Nephron (organoid): ENCODE measurements at regions not wholly inside any gene's neighbourhood (a gene's known extent, or its start where the extent isn't known, plus 50 kb on each side); places are given as distances from the start of the nearest gene placed in this dataset.
A peak's percentile ranks its signal among the peaks of the same experiment; 100 is the strongest.

Source experiments
- H3K27ac Mint-ChIP-seq, 3 experiments: 2 replicates each; pipeline ENCODE4 v1.8.0; 2020; ENCODE audit warnings: mixed read lengths in 3 of 3, mild to moderate bottlenecking in 2 of 3, moderate library complexity in 1 of 3
- H3K27me3 Mint-ChIP-seq: 2 replicates; pipeline ENCODE4 v1.8.0; 2021; ENCODE audit warnings: low read depth, mild to moderate bottlenecking, moderate library complexity, mixed read lengths
- H3K36me3 Mint-ChIP-seq: 2 replicates; pipeline ENCODE4 v1.8.0; 2020; ENCODE audit warnings: low read depth, mixed read lengths
- H3K4me1 Mint-ChIP-seq: 2 replicates; pipeline ENCODE4 v1.8.0; 2020; ENCODE audit warnings: mixed read lengths
- H3K4me3 Mint-ChIP-seq, 3 experiments: 2 replicates each; pipeline ENCODE4 v1.8.0; 2020; ENCODE audit warnings: mild to moderate bottlenecking in 3 of 3, mixed read lengths in 3 of 3, moderate library complexity in 2 of 3
- H3K9me3 Mint-ChIP-seq: 2 replicates; pipeline ENCODE4 v1.8.0; 2020; ENCODE audit warnings: mixed read lengths
- TF ChIP-seq, protein P1 (sequence below), 3 experiments: fragments of 200-600 bp; sonication (generic); IDR thresholded peaks; one replicate each; pipeline ENCODE4 v1.5.0; 2021; ENCODE audit warnings: antibody characterized with exemption in 3 of 3; ENCODE audit not compliant: unreplicated experiment in 3 of 3

DNA sequence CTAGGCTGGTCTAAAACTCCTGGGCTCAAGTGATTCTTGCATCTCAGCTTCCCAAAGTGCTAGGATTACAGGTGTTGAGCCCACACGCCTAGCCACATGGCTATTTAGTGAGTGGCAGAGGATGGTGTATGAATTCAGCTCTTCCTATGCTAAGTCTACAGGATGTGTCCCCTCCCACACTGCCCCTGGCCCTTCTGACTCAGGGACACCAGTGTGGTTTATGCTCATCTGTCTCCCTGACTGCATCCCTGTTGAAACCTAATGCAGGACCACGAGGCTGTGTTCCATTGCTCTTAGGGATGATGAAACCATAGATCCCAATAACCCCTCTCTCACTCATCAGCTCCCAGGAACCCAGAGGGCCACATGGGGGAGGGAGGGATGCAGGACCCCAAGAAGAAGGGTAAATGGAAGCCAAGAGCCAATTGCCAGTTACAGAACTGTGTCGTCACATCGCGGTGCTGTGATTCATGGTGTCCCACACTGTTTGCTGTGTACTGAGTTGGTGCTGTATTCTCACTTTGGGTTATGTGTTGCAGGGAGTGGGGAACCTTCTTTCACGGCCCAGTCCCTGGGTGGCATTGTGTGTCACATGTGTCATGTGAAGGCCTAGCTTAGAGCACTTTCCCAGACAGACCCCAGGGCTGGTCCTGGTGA is 102.9 kb upstream of the HAAO start:
- Mint-ChIP-seq H3K4me3 (no peak overlapping the region), H3K27me3 (no peaks in the 10 kb centered on the region), H3K4me1 (peaks cover 2% of the 10 kb centered on the region), H3K27ac (peak overlapping the region in 1 of 3 experiments; percentile 62), H3K36me3 (no peaks in the 10 kb centered on the region), H3K9me3 (peaks cover 12% of the 10 kb centered on the region)
- TF ChIP-seq, protein P1, sequence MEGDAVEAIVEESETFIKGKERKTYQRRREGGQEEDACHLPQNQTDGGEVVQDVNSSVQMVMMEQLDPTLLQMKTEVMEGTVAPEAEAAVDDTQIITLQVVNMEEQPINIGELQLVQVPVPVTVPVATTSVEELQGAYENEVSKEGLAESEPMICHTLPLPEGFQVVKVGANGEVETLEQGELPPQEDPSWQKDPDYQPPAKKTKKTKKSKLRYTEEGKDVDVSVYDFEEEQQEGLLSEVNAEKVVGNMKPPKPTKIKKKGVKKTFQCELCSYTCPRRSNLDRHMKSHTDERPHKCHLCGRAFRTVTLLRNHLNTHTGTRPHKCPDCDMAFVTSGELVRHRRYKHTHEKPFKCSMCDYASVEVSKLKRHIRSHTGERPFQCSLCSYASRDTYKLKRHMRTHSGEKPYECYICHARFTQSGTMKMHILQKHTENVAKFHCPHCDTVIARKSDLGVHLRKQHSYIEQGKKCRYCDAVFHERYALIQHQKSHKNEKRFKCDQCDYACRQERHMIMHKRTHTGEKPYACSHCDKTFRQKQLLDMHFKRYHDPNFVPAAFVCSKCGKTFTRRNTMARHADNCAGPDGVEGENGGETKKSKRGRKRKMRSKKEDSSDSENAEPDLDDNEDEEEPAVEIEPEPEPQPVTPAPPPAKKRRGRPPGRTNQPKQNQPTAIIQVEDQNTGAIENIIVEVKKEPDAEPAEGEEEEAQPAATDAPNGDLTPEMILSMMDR (IDR thresholded peaks at IDR 0.05; ENCODE audit: unreplicated experiment in 3 of 3): no peak

DNA sequence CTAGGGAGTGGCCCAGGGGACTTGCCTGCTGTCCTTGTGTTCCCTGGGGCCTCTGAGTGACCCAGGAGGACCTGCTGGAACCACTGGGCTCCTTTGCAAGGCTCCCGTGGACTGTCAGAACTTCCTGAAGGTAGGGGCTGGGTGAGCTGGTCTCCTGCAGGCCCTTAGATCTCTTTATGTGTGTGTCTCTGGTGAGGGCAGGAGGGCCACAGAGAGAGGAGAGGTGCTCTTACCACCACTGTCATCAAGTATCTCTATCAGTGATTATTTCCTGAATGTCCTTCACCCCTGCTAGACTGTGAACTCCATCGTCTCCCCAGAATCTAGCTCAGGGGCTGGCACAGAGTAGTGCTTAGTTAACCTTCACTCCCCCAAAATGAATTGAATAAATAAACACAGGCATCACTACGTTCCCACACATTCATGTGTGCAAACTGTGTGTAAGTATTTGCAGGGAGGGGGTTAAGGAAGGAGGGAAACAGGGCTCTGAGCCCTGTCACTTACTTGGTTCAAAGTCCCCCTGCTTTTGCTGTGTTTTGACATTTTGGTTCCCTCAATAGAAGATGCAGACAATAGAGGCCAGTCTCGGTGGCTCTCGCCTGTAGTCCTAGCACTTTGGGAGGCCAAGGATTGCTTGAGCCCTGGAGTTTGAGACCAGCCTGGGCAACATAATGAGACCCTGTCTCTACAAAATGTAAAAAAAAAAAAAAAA is 100.8 kb upstream of the HAAO start:
- Mint-ChIP-seq H3K4me3 (no peak overlapping the region), H3K27me3 (no peaks in the 10 kb centered on the region), H3K36me3 (peaks cover 4% of the 10 kb centered on the region), H3K4me1 (no peaks in the 10 kb centered on the region), H3K27ac (no peak overlapping the region), H3K9me3 (peaks cover 21% of the 10 kb centered on the region)
- TF ChIP-seq, protein P1 (IDR thresholded peaks at IDR 0.05; ENCODE audit: unreplicated experiment in 3 of 3): no peak

DNA sequence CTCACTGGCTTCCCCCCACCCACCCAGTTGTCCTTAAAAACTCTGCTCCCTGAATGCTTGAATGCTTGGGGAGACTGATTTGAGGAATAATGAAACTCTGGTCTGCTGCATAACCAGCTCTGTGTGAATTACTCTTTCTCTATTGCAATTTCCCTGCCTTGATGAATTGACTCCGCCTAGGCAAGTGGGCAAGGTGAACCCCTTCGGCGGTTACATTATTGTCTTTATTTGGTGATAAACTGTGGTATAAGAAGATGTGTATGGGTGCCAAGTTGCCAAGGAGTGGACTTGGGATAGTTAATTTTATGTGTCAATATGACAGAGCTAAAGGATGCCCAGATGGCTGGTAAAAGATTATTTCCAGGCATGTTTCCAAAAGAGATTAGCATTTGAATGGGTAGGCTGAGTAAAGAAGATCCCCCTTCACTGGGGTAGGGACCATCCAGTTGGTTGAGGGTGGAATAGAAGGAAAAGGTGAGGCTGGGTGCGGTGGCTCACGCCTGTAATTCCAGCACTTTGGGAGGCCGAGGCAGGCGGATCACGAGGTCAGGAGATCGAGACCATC is 98.5 kb upstream of the HAAO start:
- Mint-ChIP-seq H3K27ac (no peak overlapping the region), H3K36me3 (peaks cover 6% of the 10 kb centered on the region), H3K4me3 (no peak overlapping the region), H3K9me3 (peaks cover 21% of the 10 kb centered on the region), H3K4me1 (no peaks in the 10 kb centered on the region), H3K27me3 (no peaks in the 10 kb centered on the region)
- TF ChIP-seq, protein P1 (IDR thresholded peaks at IDR 0.05; ENCODE audit: unreplicated experiment in 3 of 3): no peak

DNA sequence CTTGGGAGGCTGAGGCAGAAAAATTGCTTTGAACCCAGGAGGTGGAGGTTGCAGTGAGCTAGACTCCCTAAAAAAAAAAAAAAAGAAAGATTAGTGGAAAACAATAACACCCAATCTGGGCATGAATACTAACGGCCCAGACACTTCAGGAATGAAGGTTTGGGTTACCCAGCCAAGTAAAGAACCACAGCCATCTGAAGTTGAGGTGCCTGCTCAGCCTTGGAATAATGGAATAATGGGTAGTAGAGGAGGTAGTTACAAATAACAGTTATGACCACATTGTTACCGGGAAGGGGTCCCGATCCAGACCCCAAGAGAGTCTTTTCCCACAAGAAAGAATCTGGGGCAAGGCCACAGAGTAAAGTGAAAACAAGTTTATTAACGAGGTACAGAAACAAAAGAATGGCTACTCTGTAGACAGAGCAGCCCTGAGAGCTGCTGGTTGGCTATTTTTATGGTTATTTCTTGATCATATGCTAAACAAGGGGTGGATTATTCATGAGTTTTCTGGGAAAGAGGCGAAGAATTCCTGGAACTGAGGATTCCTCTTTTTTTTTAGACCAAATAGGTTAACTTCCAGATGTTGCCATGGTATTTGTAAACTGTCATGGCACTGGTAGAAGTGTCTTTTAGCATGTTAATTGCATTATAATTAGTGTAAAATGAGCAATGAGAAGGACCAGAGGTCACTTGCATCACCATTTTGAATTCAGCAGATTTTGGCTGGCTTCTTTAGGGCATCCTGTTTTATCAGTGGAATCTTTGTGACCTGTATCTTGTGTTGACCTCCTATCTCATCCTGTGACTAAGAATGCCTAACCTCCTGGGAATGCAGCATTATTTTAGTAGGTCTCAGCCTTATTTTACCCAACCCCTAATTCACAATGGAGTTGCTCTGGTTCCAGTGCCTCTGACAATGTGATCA is 96.2 kb upstream of the HAAO start:
- H3K36me3 Mint-ChIP-seq: peaks cover 6% of the 10 kb centered on the region
- peaks cover 21% of the 10 kb centered on the region for H3K9me3 Mint-ChIP-seq
- no peak overlapping the region for H3K27ac Mint-ChIP-seq
- H3K27me3 Mint-ChIP-seq: no peaks in the 10 kb centered on the region
- no peaks in the 10 kb centered on the region for H3K4me1 Mint-ChIP-seq
- H3K4me3 Mint-ChIP-seq: no peak overlapping the region
- TF ChIP-seq, protein P1 (IDR thresholded peaks at IDR 0.05; ENCODE audit: unreplicated experiment in 3 of 3): no peak

DNA sequence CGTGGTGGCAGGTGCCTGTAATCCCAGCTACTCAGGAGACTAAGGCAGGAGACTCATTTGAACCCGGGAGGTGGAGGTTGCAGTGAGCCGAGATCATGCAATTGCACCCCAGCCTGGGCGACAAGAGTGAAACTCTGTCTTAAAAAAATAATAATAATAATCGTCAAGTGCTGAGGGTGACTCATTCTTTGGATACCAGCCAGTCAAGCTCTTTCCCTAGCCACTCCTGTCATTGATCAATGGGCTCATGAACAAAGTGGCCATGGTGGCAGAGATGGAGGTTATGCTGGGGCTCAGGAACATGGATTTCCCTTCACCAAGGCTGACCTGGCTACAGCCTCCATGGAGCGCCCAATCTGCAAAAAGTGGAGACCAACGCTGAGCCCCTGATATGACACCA is 94.5 kb upstream of the HAAO start:
- no peak overlapping the region for H3K4me3 Mint-ChIP-seq
- peaks cover 6% of the 10 kb centered on the region for H3K36me3 Mint-ChIP-seq
- H3K9me3 Mint-ChIP-seq: peaks cover 19% of the 10 kb centered on the region
- H3K27ac Mint-ChIP-seq: no peak overlapping the region
- H3K27me3 Mint-ChIP-seq: no peaks in the 10 kb centered on the region
- no peaks in the 10 kb centered on the region for H3K4me1 Mint-ChIP-seq
- TF ChIP-seq, protein P1 (IDR thresholded peaks at IDR 0.05; ENCODE audit: unreplicated experiment in 3 of 3): no peak
